GM20431 (cell line): ENCODE measurements at regions not wholly inside any gene's neighbourhood (a gene's known extent, or its start where the extent isn't known, plus 50 kb on each side); places are given as distances from the start of the nearest gene placed in this dataset.

Experiments
- in situ Hi-C: fragments of 300-500 bp; cut with MseI, MboI; formaldehyde crosslinking; loops from one replicate; pipeline ENCODE4 v1.15.0; 2020; ENCODE audit warnings: low sequenced_read_pairs; ENCODE audit not compliant: unreplicated experiment

GRCh38 chr4:62243895-62244294 is 1043.8 kb downstream of the ADGRL3 start:
- in situ Hi-C loops = no loop called here

GRCh38 chr4:62235911-62236310 is 1035.8 kb downstream of the ADGRL3 start:
- in situ Hi-C loops = no loop called here

- in situ Hi-C loops = no loop called here
Observed at GRCh38 chr4:62232814-62233213, 1032.7 kb downstream of the ADGRL3 start.

- in situ Hi-C loops = no loop called here
Observed at GRCh38 chr4:62231994-62232393, 1031.9 kb downstream of the ADGRL3 start.

- in situ Hi-C loops = no loop called here
Observed at GRCh38 chr4:62226082-62226481, 1026.0 kb downstream of the ADGRL3 start.

GRCh38 chr4:62222121-62222520 is 1022.0 kb downstream of the ADGRL3 start:
- in situ Hi-C loops = no loop called here

- in situ Hi-C loops = no loop called here
Observed at GRCh38 chr4:62210486-62210885, 1010.4 kb downstream of the ADGRL3 start.

- in situ Hi-C loops = no loop called here
Observed at GRCh38 chr4:62209757-62210485, 1009.8 kb downstream of the ADGRL3 start.

- in situ Hi-C loops = no loop called here
Observed at GRCh38 chr4:62208921-62209320, 1008.8 kb downstream of the ADGRL3 start.

- in situ Hi-C loops = no loop called here
Observed at GRCh38 chr4:62204136-62204535, 1004.0 kb downstream of the ADGRL3 start.

GRCh38 chr4:62199291-62199810 is 999.2 kb downstream of the ADGRL3 start:
- in situ Hi-C loops = no loop called here

- in situ Hi-C loops = no loop called here
Observed at GRCh38 chr4:62196338-62196737, 996.2 kb downstream of the ADGRL3 start.

GRCh38 chr4:62194342-62194741 is 994.2 kb downstream of the ADGRL3 start:
- in situ Hi-C loops = no loop called here

- in situ Hi-C loops = no loop called here
Observed at GRCh38 chr4:62193761-62194160, 993.6 kb downstream of the ADGRL3 start.

- in situ Hi-C loops = no loop called here
Observed at GRCh38 chr4:62191451-62192240, 991.5 kb downstream of the ADGRL3 start.

GRCh38 chr4:62170235-62170634 is 970.1 kb downstream of the ADGRL3 start:
- in situ Hi-C loops = no loop called here

GRCh38 chr4:62168681-62169080 is 968.6 kb downstream of the ADGRL3 start:
- in situ Hi-C loops = no loop called here

- in situ Hi-C loops = no loop called here
Observed at GRCh38 chr4:62162606-62163005, 962.5 kb downstream of the ADGRL3 start.

GRCh38 chr4:62161446-62161845 is 961.3 kb downstream of the ADGRL3 start:
- in situ Hi-C loops = no loop called here

GRCh38 chr4:62159876-62160275 is 959.8 kb downstream of the ADGRL3 start:
- in situ Hi-C loops = no loop called here

GRCh38 chr4:62159306-62159705 is 959.2 kb downstream of the ADGRL3 start:
- in situ Hi-C loops = no loop called here
